HG03159 (cell line): ENCODE measurements at regions not wholly inside any gene's neighbourhood (a gene's known extent, or its start where the extent isn't known, plus 50 kb on each side); places are given as distances from the start of the nearest gene placed in this dataset.
"Not testable (repeated sequence)": the region's sequence is repeated elsewhere in the genome, so short reads cannot be mapped to it uniquely, and the experiment has no call there.

Experiments used
- ATAC-seq: cut with Tn5 transposase; IDR thresholded peaks from one replicate; pipeline ENCODE4 v1.9.1; 2021; ENCODE audit warnings: mild to moderate bottlenecking, moderate library complexity; ENCODE audit not compliant: unreplicated experiment

DNA sequence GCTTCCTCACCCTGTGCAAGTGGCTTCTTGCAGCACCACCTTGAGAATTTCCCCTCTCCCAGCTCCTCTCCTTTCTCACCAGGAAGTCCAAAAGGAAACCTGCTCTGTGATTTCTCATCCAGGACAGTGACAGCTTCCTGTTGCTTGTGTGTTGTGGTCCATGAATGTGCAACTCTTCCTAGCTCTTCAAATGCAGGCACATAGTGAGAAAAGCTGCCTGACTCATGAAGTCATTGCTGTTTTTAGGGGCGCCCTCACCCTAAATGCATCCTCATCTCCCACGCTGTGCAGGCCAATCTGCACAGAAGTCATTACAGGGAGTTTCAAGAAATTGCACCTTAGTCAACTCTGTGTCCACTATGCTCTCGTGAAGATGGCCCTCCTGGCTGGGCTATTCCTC, 112.9 kb upstream of the IGLL5 start:
- ATAC-seq = not testable (repeated sequence)

DNA sequence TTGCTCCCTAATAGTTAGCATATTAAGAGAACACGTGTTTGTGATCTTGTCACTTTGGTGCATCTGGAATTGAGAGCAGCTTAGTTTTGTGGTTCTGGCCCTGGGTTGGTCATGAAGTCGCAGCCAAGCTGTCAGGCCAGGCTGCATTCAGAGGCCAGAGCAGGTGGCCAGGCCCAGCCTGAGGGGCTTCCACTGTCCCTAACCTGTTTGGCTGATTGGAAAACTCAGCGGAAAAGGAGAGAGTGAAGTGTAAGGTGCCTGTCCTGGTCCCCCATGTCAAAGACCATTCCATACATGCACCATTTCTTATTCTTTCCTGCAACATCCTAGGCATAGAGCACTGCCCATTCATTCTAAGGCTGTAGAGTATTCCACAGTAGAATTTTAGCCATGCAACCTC, 111.5 kb upstream of the IGLL5 start:
- no peak for ATAC-seq

GRCh38 chr22:22779213-22779612, 108.4 kb upstream of the IGLL5 start:
- no peak for ATAC-seq

DNA sequence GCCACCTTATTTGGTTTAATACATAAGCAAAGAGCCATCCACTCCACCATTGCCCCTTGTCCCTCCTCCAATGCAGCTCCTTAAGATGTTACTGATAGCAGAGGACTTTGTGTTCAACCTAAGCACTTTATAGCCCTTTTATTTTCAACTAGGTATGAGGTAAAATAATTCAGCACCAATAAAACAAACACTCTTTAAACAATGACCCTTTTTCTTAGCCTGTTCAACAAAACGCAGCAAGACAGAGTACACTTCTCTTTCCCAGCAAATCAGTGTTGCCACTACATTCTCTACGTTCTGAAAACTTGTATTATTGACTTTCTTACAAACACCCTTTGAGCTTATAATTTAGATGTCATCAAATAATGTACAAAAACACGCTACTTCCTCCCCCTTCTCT, 104.0 kb upstream of the IGLL5 start:
- no peak for ATAC-seq

GRCh38 chr22:22784249-22785039, 103.2 kb upstream of the IGLL5 start:
- no peak for ATAC-seq

- no peak for ATAC-seq
Measured at GRCh38 chr22:22785316-22786065, 102.1 kb upstream of the IGLL5 start.

DNA sequence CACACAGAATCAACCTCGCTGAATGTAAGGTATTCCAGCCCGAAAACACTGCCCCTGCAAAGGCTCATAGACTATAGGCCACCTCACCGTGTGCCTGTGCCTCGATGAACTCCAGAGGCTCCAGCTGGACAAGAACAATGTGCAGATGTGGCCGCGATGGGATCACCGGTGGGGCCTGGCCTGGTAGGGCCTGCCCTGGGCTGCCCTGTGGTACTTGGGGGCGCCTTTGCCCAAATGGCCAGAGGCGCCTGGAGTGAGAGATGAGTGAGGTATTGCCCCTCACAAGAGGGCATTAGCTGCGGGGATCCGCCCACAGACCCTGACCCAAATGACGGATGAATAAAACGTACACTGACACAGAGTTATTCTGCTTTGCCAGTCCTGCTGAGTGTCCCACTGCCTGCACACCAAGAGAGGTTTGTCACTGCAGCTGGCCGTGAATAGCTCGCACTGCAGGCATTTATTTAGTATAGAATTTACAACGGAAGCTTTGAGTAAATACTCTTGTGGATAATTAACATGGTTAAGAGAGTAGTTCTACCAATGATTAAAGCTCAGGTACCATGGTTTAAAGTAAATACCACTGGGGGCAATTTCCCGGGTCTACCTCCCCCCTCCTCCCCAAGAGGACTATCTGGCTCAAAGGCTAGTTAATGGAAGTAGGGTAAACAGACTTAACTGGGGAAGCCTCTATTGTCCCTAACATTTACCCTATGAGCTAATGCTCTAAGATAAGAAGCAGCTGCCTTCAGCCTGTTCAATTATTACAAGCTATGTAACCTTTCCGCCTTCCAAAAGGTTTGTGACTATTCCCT, 101.1 kb upstream of the IGLL5 start:
- ATAC-seq = no peak

GRCh38 chr22:22787151-22787550, 100.5 kb upstream of the IGLL5 start:
- ATAC-seq = no peak

DNA sequence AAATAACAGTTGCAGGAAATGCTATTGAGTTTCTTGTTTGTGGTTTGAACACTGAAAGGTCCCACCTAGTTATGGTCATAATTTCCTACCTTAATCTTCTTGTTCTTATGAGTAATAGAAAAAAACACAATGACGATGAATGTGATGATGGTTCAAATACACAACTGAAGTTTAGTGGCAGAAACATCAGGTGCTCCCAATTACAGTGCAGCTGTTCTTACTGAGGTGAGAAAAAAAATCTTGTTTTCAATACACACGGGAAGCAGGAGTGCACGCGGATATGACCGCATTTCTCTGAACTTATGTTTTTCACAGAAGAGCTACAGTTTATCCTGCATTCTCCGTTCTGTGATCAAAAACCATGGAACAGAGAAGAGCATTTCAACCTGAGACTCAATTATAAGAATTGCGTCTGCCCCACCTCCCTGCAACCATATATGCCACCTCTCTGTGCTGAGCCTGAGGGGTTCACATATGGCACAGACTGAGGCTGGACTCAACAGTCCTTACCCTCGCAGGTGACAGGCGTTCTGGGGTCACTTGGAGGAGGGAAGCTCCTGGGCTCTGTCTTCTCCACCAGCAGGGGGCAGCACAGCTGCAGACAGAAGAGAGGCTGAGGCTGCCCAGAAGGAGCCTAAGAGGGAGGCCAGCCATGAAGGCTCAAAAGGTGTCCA, 99.7 kb upstream of the IGLL5 start:
- no peak for ATAC-seq

GRCh38 chr22:22788460-22789037, 99.1 kb upstream of the IGLL5 start:
- no peak for ATAC-seq

- no peak for ATAC-seq
Measured at GRCh38 chr22:22789233-22789921, 98.2 kb upstream of the IGLL5 start.

- no peak for ATAC-seq
Measured at GRCh38 chr22:22789922-22790845, 97.4 kb upstream of the IGLL5 start.

DNA sequence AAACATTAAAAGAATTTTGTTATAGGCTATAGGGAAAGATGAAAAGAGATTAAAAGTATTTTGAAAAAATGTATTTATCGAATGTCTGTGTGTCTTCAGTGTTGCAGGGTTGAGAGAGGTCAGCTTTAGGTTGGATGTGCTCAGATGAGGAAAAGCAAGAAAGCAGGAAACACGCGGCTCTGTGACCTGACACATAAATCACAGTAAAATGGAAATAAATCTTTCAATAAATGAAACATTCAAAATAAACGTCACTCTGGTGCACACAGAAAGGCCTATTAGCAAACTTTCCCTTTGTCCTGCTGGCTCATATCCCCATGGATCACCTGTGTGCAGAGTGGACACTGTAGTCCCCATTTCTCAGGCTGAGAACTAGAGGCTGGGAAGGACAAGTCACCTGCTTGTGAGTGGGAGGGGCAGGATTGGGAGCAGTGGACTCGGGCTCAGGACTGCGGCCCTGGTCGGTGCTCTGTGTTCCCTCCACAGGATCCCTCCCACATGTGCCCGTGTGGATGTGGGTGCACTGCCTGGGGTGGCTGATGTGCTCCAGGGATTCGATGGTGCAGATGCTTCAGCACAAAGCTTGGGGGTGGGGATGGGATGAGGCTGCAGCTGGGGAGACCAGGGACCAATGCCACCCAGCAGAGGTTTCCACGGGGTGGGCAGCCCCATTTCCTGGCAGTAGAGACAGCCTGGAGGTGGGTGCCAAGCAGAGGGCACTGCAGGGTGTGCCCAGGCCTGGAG, 96.0 kb upstream of the IGLL5 start:
- no peak for ATAC-seq

GRCh38 chr22:22792205-22792786, 95.3 kb upstream of the IGLL5 start:
- not testable (repeated sequence) for ATAC-seq

DNA sequence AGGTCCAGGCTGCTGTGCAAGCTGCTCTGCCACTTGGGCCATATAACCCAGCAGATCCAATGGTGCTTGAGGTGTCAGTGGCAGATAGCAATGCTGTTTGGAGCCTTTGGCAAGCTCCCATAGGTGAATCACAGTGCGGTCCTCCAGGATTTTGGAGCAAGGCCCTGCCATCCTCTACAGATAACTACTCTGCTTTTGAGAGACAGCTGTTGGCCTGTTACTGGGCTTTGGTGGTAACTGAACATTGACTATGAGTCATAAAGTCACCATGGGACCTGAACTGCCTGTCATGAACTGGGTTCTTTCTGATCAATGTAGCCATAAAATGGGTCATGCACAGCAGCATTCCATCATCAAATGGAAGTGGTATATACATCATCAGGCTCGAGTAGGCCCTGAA, 92.0 kb upstream of the IGLL5 start:
- ATAC-seq = not testable (repeated sequence)

DNA sequence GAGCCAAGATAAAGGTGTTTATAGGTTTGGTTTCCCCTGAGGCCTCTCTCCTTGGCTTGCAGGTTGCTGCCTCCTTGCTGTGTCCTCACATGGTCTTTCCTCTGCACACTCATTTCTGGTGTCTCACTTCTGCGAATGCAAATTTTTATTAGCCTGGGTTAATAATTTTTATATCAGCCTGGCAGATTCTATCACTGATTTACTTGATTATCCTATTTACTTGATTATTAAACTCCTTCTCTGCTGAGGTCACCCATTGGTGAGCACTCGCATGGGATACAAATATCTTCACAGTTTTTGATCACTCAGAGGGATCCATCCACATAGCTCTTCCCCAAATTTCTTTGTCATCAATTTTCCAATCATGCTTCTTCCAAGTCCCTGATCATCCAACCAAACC, 90.9 kb upstream of the IGLL5 start:
- no peak for ATAC-seq

DNA sequence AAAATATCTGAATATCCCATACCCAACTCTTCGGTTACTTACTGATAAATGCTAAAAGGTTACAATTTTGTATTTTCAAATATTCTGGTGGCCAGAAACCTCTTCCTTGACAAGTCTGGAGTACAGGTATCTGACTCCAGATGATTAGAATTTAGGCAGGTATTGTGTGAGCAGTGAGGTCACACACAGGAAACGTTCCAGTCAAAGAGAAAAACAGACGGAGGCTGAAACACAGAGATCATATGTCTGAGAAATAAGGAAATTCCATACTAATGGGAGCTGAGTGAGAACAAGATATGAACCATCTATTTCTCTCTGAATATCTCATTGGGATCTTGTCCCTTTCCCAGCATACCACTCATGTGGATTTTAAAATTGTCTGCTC, 89.4 kb upstream of the IGLL5 start:
- no peak for ATAC-seq

GRCh38 chr22:22798716-22799115, 88.9 kb upstream of the IGLL5 start:
- no peak for ATAC-seq
